HUES64 (cell line): ENCODE measurements at regions not wholly inside any gene's neighbourhood (a gene's known extent, or its start where the extent isn't known, plus 50 kb on each side); places are given as distances from the start of the nearest gene placed in this dataset.
"Not testable (repeated sequence)": the region's sequence is repeated elsewhere in the genome, so short reads cannot be mapped to it uniquely, and the experiment has no call there.

Experiments
- H3K27ac ChIP-seq: 2 replicates; pipeline ENCODE4 v1.7.0; 2013; ENCODE audit warnings: low read depth, low read length, inconsistent platforms
- H3K27me3 ChIP-seq: 2 replicates; pipeline ENCODE4 v1.6.1; 2013; ENCODE audit warnings: mild to moderate bottlenecking, low read length; ENCODE audit not compliant: insufficient read depth
- H3K36me3 ChIP-seq: 2 replicates; pipeline ENCODE4 v1.6.1; 2013; ENCODE audit warnings: mild to moderate bottlenecking, low read length; ENCODE audit not compliant: insufficient read depth
- H3K4me1 ChIP-seq: 2 replicates; pipeline ENCODE4 v1.6.1; 2013; ENCODE audit warnings: mild to moderate bottlenecking, low read length, moderate library complexity; ENCODE audit not compliant: insufficient read depth
- H3K4me3 ChIP-seq: 2 replicates; pipeline ENCODE4 v1.5.1; 2013; ENCODE audit warnings: mild to moderate bottlenecking, low read length, moderate library complexity
- H3K9ac ChIP-seq: 2 replicates; pipeline ENCODE4 v1.6.1; 2013; ENCODE audit warnings: mild to moderate bottlenecking, low read depth, low read length
- H3K9me3 ChIP-seq: 2 replicates; pipeline ENCODE4 v1.6.1; 2013; ENCODE audit warnings: low read depth, low read length; ENCODE audit not compliant: insufficient read depth
- WGBS: fragments of 150-250, 120-280 bp; methylation state at CpG from one replicate; pipeline ENCODE4 v1.1.7; 2013; ENCODE audit warnings: missing lambda C conversion rate; 5-methylcytosine and 5-hydroxymethylcytosine counted together

GRCh38 chr3:61381745-61382392 is 130.6 kb upstream of the FHIT start:
- H3K27ac ChIP-seq, result no peak overlapping the region
- no peak overlapping the region for H3K9ac ChIP-seq
- 0 out of 2 replicates have a peak, but pooled peaks cover 5% of the 10 kb centered on the region for H3K4me1 ChIP-seq
- no peak overlapping the region for H3K4me3 ChIP-seq
- 82% methylated on average over 7 of the region's 7 CpGs for WGBS
- no peaks in the 10 kb centered on the region for H3K36me3 ChIP-seq
- no peaks in the 10 kb centered on the region for H3K27me3 ChIP-seq
- no peaks in the 10 kb centered on the region for H3K9me3 ChIP-seq

DNA sequence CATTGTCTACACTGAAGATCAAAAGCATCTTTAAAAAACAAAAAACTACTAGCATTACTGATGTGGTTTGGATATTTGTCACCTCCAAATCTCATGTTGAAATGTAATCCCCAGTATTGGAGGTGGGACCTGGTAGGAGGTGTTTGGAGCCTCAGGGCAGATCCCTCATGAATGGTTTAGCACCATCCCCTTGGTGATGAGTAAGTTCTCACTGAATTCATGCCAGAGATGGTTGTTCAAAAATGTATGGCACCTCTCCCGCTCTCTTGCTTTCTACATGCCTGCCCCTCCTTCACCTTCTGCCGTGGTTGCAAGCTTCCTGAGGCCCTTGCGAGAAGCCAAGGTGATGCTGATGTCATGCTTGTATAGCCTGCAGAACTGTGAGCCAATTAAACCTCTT is 136.6 kb upstream of the FHIT start:
- Histone ChIP-seq H3K27me3 (no peaks in the 10 kb centered on the region), H3K27ac (no peak overlapping the region), H3K9ac (no peak overlapping the region), H3K36me3 (no peaks in the 10 kb centered on the region), H3K9me3 (peaks cover 20% of the 10 kb centered on the region), H3K4me3 (no peak overlapping the region), H3K4me1 (no peaks in the 10 kb centered on the region)
- 92% methylated on average over 3 of the region's 3 CpGs for WGBS

GRCh38 chr3:61393480-61393947 is 142.3 kb upstream of the FHIT start:
- not testable (repeated sequence) for H3K9ac ChIP-seq, H3K36me3 ChIP-seq, H3K27ac ChIP-seq, H3K4me1 ChIP-seq, H3K27me3 ChIP-seq, H3K4me3 ChIP-seq
- peaks cover 25% of the 10 kb centered on the region for H3K9me3 ChIP-seq
- 98% methylated on average over 23 of the region's 23 CpGs for WGBS

- 91% methylated on average over 3 of the region's 3 CpGs for WGBS
- no peak overlapping the region for H3K4me3 ChIP-seq
- H3K4me1 ChIP-seq, result no peaks in the 10 kb centered on the region
- H3K9me3 ChIP-seq, result no peaks in the 10 kb centered on the region
- H3K36me3 ChIP-seq, result no peaks in the 10 kb centered on the region
- no peak overlapping the region for H3K9ac ChIP-seq
- no peak overlapping the region for H3K27ac ChIP-seq
- H3K27me3 ChIP-seq, result no peaks in the 10 kb centered on the region
Measured at GRCh38 chr3:61401359-61401758, 150.1 kb upstream of the FHIT start.

- H3K9ac ChIP-seq, result no peak overlapping the region
- no peak overlapping the region for H3K4me3 ChIP-seq
- H3K27me3 ChIP-seq, result no peaks in the 10 kb centered on the region
- H3K9me3 ChIP-seq, result no peaks in the 10 kb centered on the region
- no peaks in the 10 kb centered on the region for H3K4me1 ChIP-seq
- no peaks in the 10 kb centered on the region for H3K36me3 ChIP-seq
- no peak overlapping the region for H3K27ac ChIP-seq
- WGBS, result 100% methylated on average over 1 of the region's 1 CpG
Measured at GRCh38 chr3:61407397-61407796, 154.0 kb upstream of the PTPRG start.

DNA sequence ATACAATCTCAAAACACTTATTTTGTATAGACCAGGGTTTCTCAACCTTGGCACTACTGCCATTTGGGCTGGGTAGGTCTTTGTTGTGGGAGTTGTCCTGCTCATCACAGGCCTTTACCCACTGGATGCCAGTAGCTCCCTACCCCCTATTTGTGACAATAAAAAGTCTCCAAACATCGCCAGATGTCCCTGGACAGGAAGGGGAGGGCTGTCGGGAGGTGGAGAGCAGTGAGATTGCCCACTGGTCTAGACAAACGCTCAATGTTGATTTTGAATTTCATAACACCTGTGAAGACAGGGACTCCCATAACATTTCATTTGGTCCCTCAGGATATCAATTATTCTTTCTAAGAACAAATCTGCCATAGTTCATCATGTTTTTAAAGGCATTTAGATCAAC is 151.7 kb upstream of the PTPRG start:
- no peak overlapping the region for H3K4me3 ChIP-seq
- H3K36me3 ChIP-seq, result no peaks in the 10 kb centered on the region
- no peaks in the 10 kb centered on the region for H3K4me1 ChIP-seq
- H3K9me3 ChIP-seq, result no peaks in the 10 kb centered on the region
- H3K27ac ChIP-seq, result no peak overlapping the region
- 94% methylated on average over 3 of the region's 3 CpGs for WGBS
- no peaks in the 10 kb centered on the region for H3K27me3 ChIP-seq
- H3K9ac ChIP-seq, result no peak overlapping the region

DNA sequence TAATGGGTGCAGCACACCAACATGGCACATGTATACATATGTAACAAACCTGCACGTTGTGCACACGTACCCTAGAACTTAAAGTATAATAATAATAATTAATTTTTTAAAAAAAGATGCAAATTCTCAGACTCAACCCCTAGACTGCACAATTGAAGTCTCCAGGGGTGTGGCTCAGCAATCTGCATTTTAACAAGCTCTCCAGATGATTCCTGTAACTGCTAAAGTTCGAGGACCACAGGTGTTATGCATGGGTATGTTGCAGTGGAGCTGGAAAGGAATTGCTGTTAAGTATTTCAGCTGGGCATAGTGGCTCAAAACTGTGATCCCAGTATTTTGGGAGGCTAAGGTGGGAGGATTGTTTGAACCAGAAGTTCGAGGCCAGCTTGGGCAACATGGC is 151.0 kb upstream of the PTPRG start:
- H3K27ac ChIP-seq, H3K4me1 ChIP-seq, H3K9me3 ChIP-seq, H3K4me3 ChIP-seq, H3K27me3 ChIP-seq, H3K9ac ChIP-seq, H3K36me3 ChIP-seq: not testable (repeated sequence)
- 80% methylated on average over 1 of the region's 4 CpGs for WGBS

- H3K27me3 ChIP-seq, result no peaks in the 10 kb centered on the region
- 99% methylated on average over 3 of the region's 3 CpGs for WGBS
- no peak overlapping the region for H3K27ac ChIP-seq
- H3K9me3 ChIP-seq, result no peaks in the 10 kb centered on the region
- no peaks in the 10 kb centered on the region for H3K4me1 ChIP-seq
- no peaks in the 10 kb centered on the region for H3K36me3 ChIP-seq
- no peak overlapping the region for H3K9ac ChIP-seq
- H3K4me3 ChIP-seq, result no peak overlapping the region
Measured at GRCh38 chr3:61411009-61411662, 150.2 kb upstream of the PTPRG start.

- H3K4me1 ChIP-seq, result no peaks in the 10 kb centered on the region
- H3K27ac ChIP-seq, result no peak overlapping the region
- no peak overlapping the region for H3K9ac ChIP-seq
- H3K36me3 ChIP-seq, result no peaks in the 10 kb centered on the region
- no peaks in the 10 kb centered on the region for H3K27me3 ChIP-seq
- no peaks in the 10 kb centered on the region for H3K9me3 ChIP-seq
- 94% methylated on average over 4 of the region's 4 CpGs for WGBS
- no peak overlapping the region for H3K4me3 ChIP-seq
Measured at GRCh38 chr3:61414456-61414855, 146.9 kb upstream of the PTPRG start.

DNA sequence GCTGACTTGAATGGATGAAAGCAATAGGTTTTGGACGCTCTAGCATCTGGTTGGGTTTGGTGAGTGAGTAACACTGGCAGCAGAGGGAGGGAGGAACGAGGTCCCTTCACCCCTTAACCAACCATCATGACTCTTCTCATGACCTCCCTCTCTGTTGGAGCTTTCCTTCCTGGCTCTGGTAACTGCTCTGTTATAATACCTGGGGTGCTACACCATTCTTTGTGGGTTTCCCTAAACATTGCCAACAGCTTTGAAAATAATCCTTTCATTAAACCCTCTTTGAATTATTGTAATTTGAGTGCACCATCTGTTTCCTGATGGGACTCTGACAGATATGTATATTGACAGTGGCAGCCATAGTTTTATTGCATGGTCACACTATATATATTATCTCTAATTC is 146.2 kb upstream of the PTPRG start:
- Histone ChIP-seq H3K27me3 (no peaks in the 10 kb centered on the region), H3K4me3 (no peak overlapping the region), H3K4me1 (no peaks in the 10 kb centered on the region), H3K36me3 (no peaks in the 10 kb centered on the region), H3K9me3 (no peaks in the 10 kb centered on the region), H3K27ac (no peak overlapping the region), H3K9ac (no peak overlapping the region)
- WGBS, result 100% methylated on average over 1 of the region's 2 CpGs

GRCh38 chr3:61416618-61417017 is 144.8 kb upstream of the PTPRG start:
- no CpG with 5 or more reads among the region's 1 CpG for WGBS
- no peaks in the 10 kb centered on the region for H3K9me3 ChIP-seq
- no peaks in the 10 kb centered on the region for H3K27me3 ChIP-seq
- H3K4me3 ChIP-seq, result no peak overlapping the region
- H3K4me1 ChIP-seq, result no peaks in the 10 kb centered on the region
- no peak overlapping the region for H3K27ac ChIP-seq
- no peak overlapping the region for H3K9ac ChIP-seq
- no peaks in the 10 kb centered on the region for H3K36me3 ChIP-seq
